Loucy (cell line): ENCODE measurements at regions not wholly inside any gene's neighbourhood (a gene's known extent, or its start where the extent isn't known, plus 50 kb on each side); places are given as distances from the start of the nearest gene placed in this dataset.

Experiments used
- EZH2phosphoT487 ChIP-seq: fragments of 200-600 bp; IDR thresholded peaks from 2 replicates; pipeline ENCODE4 v1.6.1; 2018; ENCODE audit warnings: antibody characterized with exemption, mild to moderate bottlenecking, moderate library complexity, borderline replicate concordance
- TF ChIP-seq, protein P1 (sequence below): fragments of 200-600 bp; sonication (generic); conservative IDR thresholded peaks from 2 replicates; pipeline ENCODE4 v1.5.1; 2014; ENCODE audit warnings: mild to moderate bottlenecking, antibody characterized with exemption, low read length

DNA sequence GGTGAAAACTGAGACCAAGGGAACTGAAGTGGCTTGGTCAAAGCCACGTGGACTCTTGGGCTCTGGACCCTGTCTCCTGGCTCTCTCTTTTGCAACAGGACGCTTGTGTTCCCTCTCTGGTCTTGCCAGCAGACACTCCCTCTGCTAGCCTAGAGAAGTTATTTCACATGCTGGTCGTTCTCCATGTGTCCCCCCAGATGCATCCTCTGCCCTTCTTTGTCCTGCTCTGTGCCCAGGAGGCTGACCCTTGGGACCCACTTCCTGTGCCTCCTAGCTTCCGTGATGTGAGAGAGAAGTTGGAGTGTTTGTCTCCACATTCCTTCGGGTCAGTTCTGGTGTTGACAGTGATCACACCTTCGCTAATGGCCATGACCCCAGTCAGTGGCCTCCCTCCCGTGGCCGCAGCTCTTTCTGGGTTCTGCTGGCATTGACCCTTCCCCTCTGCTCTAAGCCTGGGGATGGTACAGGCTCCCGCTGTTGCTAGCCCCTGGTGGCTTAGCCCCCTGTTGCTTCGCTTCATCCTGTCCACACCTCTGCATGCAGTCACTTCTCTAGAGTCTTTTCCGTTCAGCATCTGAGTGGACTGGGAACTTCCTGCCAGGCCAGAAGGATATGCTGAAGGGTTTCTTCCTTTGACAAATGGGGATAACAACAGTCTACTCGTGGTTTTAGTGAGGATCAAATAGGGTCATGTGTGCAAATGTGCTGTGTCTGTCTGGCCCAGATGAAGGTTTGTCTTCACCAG lies 70.1 kb upstream of the BMP2 start:
- TF ChIP-seq, protein P1, sequence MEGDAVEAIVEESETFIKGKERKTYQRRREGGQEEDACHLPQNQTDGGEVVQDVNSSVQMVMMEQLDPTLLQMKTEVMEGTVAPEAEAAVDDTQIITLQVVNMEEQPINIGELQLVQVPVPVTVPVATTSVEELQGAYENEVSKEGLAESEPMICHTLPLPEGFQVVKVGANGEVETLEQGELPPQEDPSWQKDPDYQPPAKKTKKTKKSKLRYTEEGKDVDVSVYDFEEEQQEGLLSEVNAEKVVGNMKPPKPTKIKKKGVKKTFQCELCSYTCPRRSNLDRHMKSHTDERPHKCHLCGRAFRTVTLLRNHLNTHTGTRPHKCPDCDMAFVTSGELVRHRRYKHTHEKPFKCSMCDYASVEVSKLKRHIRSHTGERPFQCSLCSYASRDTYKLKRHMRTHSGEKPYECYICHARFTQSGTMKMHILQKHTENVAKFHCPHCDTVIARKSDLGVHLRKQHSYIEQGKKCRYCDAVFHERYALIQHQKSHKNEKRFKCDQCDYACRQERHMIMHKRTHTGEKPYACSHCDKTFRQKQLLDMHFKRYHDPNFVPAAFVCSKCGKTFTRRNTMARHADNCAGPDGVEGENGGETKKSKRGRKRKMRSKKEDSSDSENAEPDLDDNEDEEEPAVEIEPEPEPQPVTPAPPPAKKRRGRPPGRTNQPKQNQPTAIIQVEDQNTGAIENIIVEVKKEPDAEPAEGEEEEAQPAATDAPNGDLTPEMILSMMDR, result no peak
- no peak for TF ChIP-seq EZH2phosphoT487
